HG02623 (cell line): ENCODE measurements at regions not wholly inside any gene's neighbourhood (a gene's known extent, or its start where the extent isn't known, plus 50 kb on each side); places are given as distances from the start of the nearest gene placed in this dataset.
"Not testable (repeated sequence)": the region's sequence is repeated elsewhere in the genome, so short reads cannot be mapped to it uniquely, and the experiment has no call there.

Source experiments
- ATAC-seq: cut with Tn5 transposase; IDR thresholded peaks from one replicate; pipeline ENCODE4 v1.9.1; 2021; ENCODE audit warnings: moderate library complexity; ENCODE audit not compliant: unreplicated experiment

DNA sequence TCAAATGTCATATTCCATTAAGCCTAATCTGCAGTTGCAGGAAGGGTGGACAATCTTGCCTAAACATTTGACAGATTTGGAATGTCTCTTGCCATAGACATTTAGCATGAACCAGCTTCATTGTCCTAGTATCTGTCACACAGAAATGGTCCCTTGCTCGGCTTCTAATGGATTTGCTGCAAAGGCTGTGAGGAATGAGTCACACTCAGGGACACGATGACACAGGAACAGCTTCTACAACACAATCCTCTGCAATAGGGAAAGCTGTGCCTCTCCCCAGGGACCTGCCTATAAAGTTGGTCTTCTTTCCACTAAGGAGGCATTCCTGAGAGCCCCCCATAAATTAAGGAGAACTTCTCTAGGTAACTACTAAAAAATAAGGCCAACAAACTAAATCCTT lies 155.1 kb upstream of the L3MBTL4 start:
- ATAC-seq = no peak

- ATAC-seq = no peak
Observed at GRCh38 chr18:6570581-6571238, 156.0 kb upstream of the L3MBTL4 start.

DNA sequence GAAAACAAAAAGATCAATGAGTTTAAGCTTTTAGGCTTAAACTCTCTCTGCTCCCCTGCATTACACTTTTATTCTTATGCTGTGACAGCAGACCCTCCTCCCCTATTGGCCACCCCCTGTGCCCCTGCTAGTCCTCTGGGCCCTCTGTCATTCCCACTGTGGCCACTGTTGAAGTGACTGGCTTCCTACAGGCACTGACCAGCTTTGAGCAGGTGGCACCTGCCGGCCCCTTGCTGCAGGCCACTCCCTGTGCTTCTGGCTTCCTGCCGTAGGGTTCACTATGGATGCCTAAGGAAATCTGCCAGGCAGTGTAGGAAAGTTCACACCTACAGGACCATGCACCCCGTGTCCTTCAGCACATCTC lies 156.5 kb upstream of the L3MBTL4 start:
- no peak for ATAC-seq

DNA sequence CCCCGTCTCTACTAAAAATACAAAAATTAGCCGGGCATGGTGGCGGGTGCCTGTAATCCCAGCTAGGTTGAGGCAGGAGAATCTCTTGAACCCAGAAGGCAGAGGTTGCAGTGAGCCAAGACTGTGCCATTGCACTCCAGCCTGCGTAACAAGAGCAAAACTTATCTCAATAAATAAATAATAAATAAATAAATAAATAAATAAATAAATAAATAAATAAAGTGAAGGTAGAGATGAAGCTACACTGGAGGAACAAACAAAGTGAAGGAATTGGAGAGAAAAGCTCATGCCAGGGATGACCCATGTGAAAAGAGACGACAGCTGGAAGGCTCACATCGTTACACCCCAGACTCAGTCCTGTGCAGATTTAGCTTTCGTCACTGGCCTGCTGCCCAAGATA lies 157.3 kb upstream of the ARHGAP28 start:
- not testable (repeated sequence) for ATAC-seq

GRCh38 chr18:6574631-6575030 lies 154.9 kb upstream of the ARHGAP28 start:
- ATAC-seq = no peak

- no peak for ATAC-seq
Observed at GRCh38 chr18:6575908-6576307, 153.6 kb upstream of the ARHGAP28 start.

DNA sequence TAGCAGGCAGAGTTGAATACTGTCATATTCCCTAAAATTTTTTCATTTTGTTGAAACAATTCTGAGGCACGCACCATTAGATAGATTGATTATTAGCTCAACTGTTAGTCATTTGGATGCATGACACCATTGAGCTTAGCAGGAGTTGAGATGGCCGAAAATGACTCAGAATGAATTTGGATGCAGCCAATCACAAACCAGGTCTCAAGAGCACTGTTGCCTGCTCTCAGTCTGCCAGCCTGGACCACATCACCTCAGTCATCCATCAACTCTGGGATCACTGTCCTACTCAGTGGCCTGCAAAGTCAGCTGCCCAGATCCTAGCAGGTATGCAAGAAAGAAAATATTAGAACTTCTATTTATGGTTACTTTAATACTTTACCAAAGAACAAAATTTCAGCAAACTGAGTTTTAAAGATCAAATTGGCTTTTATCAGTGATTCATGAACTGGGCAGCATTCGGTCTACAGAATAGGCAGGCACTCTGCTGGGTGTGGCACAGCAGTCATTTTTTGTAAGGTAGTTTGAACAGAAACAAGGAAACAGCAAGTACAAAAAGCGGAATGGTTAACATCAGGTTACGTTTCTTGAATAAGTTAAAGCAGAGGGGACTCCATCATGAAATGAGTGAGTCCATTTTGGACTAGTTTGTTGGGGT lies 152.7 kb upstream of the ARHGAP28 start:
- ATAC-seq = no peak

DNA sequence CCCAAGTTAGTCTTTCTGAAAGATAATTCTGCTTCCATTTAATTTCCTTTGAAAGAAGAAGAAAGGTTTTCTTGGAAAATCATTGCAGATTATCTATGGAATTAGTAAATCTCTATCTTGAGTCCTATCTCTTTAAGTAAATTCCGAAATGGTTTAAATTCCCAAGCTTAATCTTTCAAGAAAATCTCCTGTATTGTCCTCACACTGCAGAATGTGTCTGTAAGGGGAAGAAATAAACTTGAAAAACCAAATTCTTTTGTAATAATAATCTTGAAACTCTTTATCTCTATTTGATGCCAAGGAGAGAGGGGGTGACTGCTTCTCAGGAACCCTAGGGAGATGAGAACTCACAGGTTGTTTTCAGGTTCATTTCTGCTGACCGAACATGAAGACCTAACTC lies 150.8 kb upstream of the ARHGAP28 start:
- ATAC-seq = no peak

GRCh38 chr18:6579486-6579885 lies 150.0 kb upstream of the ARHGAP28 start:
- no peak for ATAC-seq

DNA sequence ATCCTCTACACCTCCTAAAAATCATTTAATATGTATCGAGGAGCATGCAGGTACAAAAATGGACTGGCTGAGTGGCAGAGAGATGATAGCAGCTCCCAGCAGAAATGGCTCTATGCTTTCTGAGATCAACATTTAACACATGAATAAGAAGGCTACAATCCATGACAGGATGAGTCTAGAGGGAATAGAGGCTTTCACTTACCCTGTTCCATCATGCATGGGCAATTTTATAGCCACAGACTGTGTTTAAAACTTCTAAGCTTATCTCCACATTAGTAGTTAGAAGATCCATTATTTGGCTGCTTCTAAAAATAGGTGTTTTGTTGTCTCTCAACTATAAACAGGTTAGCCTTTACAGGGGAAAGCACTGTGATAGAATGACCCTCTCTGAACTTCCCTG lies 149.1 kb upstream of the ARHGAP28 start:
- no peak for ATAC-seq

DNA sequence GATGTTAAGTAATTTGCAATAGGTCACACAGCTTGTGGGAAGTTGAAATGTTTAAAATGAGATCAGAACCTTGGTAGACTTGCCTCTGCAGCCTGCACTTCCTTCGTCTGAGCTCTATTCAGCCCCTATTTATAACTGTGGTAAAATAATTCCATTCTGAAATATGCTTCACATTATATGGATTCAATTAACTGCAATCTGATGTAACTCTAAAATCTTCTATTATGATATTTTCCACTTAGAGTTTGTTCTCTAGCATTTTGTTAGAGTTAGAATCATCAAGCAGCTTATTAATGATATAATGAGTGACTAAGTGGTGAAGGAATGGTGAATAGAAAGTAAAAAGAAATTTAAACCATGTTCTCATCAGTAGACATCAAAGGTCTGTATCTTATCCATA lies 139.6 kb upstream of the ARHGAP28 start:
- ATAC-seq = no peak

DNA sequence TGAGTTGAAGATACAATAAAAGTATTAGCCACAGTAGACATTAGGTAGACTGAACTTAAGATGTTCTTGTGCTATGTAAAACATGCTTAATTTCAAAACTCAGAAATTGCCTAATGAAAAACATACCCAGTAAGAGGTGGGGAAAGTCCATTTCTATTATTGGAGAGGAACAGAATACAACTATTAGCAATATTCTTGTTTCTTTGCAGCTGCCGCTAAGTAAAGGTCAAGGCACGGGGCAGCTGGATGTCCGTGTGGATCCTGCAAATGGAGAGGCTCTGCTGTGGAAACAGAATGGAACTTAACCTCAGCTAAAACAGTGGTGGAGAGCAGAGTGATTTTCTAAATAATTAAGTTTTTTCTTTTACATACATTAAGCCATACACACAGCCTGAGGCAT lies 139.2 kb upstream of the ARHGAP28 start:
- no peak for ATAC-seq

DNA sequence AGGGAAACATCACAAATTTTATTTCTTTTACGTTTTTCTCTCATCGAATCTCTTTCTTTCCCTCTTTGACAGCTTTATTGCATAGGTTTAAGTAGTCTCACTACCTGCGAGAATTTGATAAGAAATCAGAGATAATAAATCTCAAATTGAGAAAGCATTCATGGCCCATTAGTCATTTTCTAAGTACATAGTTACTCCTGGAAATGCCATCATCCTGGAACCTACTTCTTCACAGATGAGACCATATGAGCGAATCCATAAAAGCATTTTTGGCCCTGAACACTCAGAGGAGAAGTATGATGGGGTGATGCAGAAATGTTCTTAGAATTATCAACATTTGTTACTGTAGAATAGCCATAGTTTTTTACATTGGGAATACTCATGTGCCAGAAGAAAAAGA lies 138.0 kb upstream of the ARHGAP28 start:
- ATAC-seq = no peak

DNA sequence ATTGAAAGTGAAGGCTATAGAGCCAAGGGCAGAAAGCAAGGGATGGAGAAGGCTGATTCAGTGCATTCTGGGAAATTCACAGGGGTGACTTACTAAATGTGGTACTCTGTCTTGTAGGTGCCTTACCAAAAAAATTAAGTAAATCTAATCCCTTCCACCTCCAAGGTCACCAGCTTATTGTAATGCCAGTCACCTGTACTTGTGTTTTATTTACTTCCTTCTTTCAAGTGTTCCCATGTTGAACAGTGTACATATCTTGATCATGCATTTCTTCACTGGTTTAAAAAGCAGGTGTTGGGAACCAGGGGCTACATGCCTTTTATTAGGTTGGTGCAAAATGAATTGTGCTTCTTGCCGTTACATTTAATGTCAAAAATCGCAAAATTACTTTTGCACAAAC lies 137.0 kb upstream of the ARHGAP28 start:
- no peak for ATAC-seq

DNA sequence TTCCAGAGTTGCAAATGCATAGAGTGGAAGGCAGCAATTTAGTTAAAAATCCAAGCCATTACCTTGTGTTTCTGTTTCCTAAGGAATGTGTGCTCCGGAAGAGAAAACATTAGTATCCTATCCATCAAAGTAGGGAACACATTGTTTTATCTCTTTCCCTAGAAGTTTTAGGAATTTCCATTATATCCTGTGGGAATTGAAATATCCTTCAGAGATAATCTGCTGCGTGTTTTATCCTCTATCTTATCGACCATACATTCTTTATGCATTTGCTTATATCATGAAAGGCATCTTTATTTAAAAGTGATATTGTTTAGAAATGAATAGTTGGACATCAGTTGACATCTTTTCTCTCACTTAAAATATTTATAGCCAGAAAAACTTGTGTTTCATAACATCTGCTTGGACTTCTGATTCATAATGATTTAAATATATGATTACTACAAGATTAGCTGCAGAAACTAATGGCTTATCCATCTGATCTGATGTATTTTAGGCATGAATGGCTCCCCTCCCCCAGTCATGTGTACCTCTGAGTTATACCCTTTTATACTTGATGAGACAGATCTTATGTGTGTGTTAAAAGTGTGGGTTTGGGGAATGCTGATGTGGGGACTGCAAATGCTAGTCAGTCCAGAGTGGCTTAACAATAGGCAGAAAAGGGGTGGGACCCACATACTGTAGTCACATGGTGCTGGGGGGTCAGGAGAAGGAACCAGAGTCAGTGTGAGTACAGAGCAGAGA lies 136.2 kb upstream of the ARHGAP28 start:
- no peak for ATAC-seq

- no peak for ATAC-seq
Observed at GRCh38 chr18:6595666-6596065, 133.8 kb upstream of the ARHGAP28 start.

DNA sequence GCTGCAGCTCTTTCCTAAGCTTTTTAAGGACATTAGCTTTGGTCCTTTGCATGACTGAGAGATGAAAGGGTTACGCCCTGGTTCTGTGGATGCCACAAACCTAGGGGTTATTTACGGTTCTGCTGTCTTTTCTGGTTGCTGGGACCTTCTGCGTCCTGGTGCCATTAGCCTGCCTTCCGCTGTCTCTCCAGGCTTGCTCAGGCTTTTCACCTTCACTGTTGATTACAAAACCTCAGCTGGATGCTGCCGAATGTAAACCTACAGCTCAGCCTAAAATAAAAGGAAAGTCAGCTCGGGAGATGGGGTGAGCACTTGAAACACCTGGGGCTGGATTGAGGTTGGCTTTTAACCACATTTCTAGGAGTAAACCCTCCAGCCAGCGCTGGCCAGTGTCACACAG lies 130.9 kb upstream of the ARHGAP28 start:
- ATAC-seq = no peak

- no peak for ATAC-seq
Observed at GRCh38 chr18:6600667-6601167, 128.8 kb upstream of the ARHGAP28 start.

DNA sequence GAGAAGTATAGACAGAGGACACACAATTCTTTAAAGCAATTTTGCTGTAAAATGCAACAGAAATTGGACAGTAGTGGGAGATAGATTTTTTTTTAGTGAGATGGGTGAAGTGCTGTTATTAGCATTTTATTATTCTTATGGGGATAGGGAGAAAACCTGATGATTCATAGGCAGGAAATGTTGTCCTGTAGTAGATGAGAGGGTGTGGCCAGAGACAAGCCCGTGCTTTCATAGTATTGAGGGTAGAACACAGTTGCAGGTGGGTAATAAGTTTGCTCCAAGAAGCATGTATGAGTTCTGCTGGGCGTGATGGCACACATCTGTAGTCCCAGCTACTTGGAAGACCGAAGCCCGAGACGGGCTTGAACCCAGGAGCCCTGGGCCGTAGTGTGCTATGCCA lies 128.3 kb upstream of the ARHGAP28 start:
- ATAC-seq = no peak

DNA sequence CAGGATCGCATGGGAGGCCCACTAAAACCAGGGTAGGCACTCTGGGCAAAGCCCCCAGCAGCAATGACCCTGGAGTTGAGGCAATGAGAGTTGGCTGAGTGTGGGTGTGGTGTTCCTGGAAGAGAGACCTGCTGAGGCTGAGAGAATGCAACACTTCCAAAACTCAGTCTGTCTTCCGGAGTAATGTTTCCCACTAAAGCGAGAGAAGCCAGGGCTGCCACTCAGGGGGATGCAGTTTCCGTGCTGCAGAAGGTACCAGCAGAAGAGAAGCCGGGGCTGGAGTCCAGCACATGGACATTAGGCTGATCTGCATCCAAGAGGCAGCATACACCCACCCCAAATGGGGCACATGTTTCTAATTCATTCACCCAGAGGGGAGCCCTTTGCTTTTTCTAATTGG lies 127.2 kb upstream of the ARHGAP28 start:
- no peak for ATAC-seq

DNA sequence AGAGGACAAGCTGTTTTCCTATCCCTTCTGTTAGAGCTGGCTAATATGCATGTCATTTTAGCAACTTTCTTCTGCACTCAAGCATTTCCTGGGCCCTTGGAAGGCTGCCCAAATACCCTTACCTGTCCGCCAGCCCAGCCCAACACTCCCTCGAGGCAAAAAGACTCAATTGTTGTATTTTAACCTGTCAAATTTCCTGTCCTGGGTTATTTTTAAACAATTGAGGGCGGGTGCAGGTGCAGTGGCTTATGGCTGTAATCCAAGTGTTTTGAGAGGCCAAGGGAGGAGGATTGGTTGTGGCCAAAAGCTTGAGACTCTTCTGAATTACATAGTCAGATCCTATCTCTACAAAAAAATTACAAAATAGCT lies 125.0 kb upstream of the ARHGAP28 start:
- no peak for ATAC-seq
